ENCODE measurements at regions not wholly inside any gene's neighbourhood (a gene's known extent, or its start where the extent isn't known, plus 50 kb on each side); places are given as distances from the start of the nearest gene placed in this dataset.

DNA sequence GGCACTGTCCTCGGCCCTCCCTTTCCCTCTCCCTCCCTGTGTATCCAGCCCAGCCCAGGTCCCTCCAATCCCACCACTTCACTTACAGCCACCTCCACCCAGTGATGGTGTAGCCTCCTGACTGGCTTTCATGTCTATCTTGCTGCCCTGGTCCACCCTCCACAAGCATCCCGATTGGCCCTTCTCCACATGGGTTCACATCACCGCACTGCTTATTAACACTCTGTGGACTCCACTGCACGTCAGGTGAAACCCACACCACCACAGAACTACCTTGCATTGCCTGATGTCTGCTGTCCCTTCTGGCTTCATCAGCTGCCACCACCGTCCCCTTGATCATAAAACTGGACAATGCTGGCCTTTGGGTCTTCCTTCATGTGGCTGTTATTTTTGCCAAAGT, 220.4 kb upstream of the ARID1B start:
- no peak for TF ChIP-seq POLR2A (IDR thresholded peaks at IDR 0.05; ENCODE audit: low read length)
- no peak for TF ChIP-seq GATA1 (IDR thresholded peaks at IDR 0.05; ENCODE audit: low read depth, low read length)
